GM18498 (cell line): ENCODE measurements at regions not wholly inside any gene's neighbourhood (a gene's known extent, or its start where the extent isn't known, plus 50 kb on each side); places are given as distances from the start of the nearest gene placed in this dataset.

Source experiments
- ATAC-seq: cut with Tn5 transposase; IDR thresholded peaks from one replicate; pipeline ENCODE4 v1.9.1; 2021; ENCODE audit warnings: mild to moderate bottlenecking, moderate library complexity; ENCODE audit not compliant: unreplicated experiment

GRCh38 chr1:238088560-238089290 lies 198.0 kb upstream of the ZP4 start:
- ATAC-seq, result no peak

- no peak for ATAC-seq
These were observed 183.3 kb upstream of the ZP4 start for GRCh38 chr1:238073991-238074390.

GRCh38 chr1:238071061-238071460 lies 180.3 kb upstream of the ZP4 start:
- ATAC-seq, result no peak

GRCh38 chr1:238063454-238063853 lies 172.7 kb upstream of the ZP4 start:
- ATAC-seq, result peak; percentile 43

- ATAC-seq, result peak; percentile 62
These were observed 171.4 kb upstream of the ZP4 start for GRCh38 chr1:238061967-238062613.

- ATAC-seq, result peak; percentile 77
These were observed 169.3 kb upstream of the ZP4 start for GRCh38 chr1:238060061-238060460.

GRCh38 chr1:238052496-238053266 lies 162.0 kb upstream of the ZP4 start:
- ATAC-seq, result no peak

- ATAC-seq, result no peak
These were observed 138.4 kb upstream of the ZP4 start for GRCh38 chr1:238029126-238029525.

- ATAC-seq, result no peak
These were observed 136.6 kb upstream of the ZP4 start for GRCh38 chr1:238027366-238027765.

- ATAC-seq, result no peak
These were observed 132.4 kb upstream of the ZP4 start for GRCh38 chr1:238023137-238023536.

GRCh38 chr1:238018214-238018613 lies 127.5 kb upstream of the ZP4 start:
- ATAC-seq, result no peak

- ATAC-seq, result peak; percentile 21
These were observed 116.1 kb upstream of the ZP4 start for GRCh38 chr1:238006779-238007178.

- ATAC-seq, result no peak
These were observed 114.4 kb upstream of the ZP4 start for GRCh38 chr1:238005116-238005515.

- ATAC-seq, result no peak
These were observed 111.1 kb upstream of the ZP4 start for GRCh38 chr1:238001818-238002217.

- ATAC-seq, result no peak
These were observed 108.8 kb upstream of the ZP4 start for GRCh38 chr1:237999426-238000052.

- ATAC-seq, result no peak
These were observed 107.9 kb upstream of the ZP4 start for GRCh38 chr1:237998581-237998980.

GRCh38 chr1:237983496-237983895 lies 92.8 kb upstream of the ZP4 start:
- ATAC-seq, result no peak

- ATAC-seq, result no peak
These were observed 90.5 kb upstream of the ZP4 start for GRCh38 chr1:237981223-237981622.

GRCh38 chr1:237976331-237976730 lies 85.6 kb upstream of the ZP4 start:
- ATAC-seq, result no peak

GRCh38 chr1:237975903-237976302 lies 85.2 kb upstream of the ZP4 start:
- no peak for ATAC-seq

- no peak for ATAC-seq
These were observed 84.7 kb upstream of the ZP4 start for GRCh38 chr1:237975376-237975775.
